AG04450 (cell line): ENCODE measurements at regions not wholly inside any gene's neighbourhood (a gene's known extent, or its start where the extent isn't known, plus 50 kb on each side); places are given as distances from the start of the nearest gene placed in this dataset.

ENCODE experiments used
- CTCF ChIA-PET: fragments of 300-600, 350-600 bp; formaldehyde crosslinking; extraction: SDS; loops from one replicate; lab custom pipeline; 2022; ENCODE audit warnings: antibody characterized with exemption, inconsistent platforms; lab: Charles Lee
- POLR2A ChIA-PET: fragments of 350-600 bp; formaldehyde crosslinking; extraction: SDS; loops from one replicate; lab custom pipeline; 2021; ENCODE audit warnings: antibody characterized with exemption, inconsistent platforms; lab: Yijun Ruan, JAX
- DNase-seq: peaks from one replicate; pipeline ENCODE4 v3.0.0-alpha.2; 2011; ENCODE audit warnings: low read depth, low spot score
- H3K27ac ChIP-seq: one replicate; pipeline ENCODE4 v1.5.1; 2012; ENCODE audit warnings: low read depth, low read length, control low read depth
- H3K27me3 ChIP-seq: one replicate; pipeline ENCODE4 v1.6.0; 2012; ENCODE audit warnings: low read length; ENCODE audit not compliant: control insufficient read depth, insufficient read depth
- H3K4me3 ChIP-seq: 2 replicates; pipeline ENCODE4 v1.5.1; 2011; ENCODE audit warnings: mild to moderate bottlenecking, low read depth, low read length, control low read depth
- H3K9me3 ChIP-seq: 2 replicates; pipeline ENCODE4 v1.5.1; 2012; ENCODE audit warnings: low read length; ENCODE audit not compliant: control insufficient read depth, insufficient read depth
- TF ChIP-seq, protein P1 (sequence below): IDR thresholded peaks from 2 replicates; pipeline ENCODE4 v1.5.1; 2011; ENCODE audit warnings: low read depth, low read length, control low read depth, inconsistent platforms

DNA sequence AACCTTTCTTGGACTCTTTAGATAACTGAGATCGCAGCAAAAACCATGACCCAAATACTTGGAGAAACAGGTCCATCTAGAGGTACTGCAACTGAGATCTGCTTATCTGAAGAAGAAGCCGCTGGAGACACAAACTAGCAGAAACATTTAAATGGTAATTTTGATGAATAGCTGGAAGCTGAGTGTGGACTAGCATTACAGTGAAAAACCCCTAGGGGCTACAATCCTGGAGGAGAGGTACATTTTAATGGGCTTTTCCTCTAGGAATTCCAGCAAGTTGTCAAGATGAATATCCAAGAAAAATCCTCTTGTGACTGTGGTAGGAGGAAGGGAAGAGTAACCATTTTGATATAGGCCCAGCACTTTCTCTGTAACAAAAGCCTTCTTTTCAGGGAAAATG lies 592.5 kb upstream of the GRIA3 start:
- POLR2A ChIA-PET: no interaction called here
- Histone ChIP-seq H3K9me3 (no peaks in the 10 kb centered on the region), H3K27me3 (no peaks in the 10 kb centered on the region), H3K4me3 (no peak overlapping the region), H3K27ac (no peak overlapping the region)
- TF ChIP-seq, protein P1, sequence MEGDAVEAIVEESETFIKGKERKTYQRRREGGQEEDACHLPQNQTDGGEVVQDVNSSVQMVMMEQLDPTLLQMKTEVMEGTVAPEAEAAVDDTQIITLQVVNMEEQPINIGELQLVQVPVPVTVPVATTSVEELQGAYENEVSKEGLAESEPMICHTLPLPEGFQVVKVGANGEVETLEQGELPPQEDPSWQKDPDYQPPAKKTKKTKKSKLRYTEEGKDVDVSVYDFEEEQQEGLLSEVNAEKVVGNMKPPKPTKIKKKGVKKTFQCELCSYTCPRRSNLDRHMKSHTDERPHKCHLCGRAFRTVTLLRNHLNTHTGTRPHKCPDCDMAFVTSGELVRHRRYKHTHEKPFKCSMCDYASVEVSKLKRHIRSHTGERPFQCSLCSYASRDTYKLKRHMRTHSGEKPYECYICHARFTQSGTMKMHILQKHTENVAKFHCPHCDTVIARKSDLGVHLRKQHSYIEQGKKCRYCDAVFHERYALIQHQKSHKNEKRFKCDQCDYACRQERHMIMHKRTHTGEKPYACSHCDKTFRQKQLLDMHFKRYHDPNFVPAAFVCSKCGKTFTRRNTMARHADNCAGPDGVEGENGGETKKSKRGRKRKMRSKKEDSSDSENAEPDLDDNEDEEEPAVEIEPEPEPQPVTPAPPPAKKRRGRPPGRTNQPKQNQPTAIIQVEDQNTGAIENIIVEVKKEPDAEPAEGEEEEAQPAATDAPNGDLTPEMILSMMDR: no peak
- CTCF ChIA-PET: no interaction called here
- DNase-seq: no peak

DNA sequence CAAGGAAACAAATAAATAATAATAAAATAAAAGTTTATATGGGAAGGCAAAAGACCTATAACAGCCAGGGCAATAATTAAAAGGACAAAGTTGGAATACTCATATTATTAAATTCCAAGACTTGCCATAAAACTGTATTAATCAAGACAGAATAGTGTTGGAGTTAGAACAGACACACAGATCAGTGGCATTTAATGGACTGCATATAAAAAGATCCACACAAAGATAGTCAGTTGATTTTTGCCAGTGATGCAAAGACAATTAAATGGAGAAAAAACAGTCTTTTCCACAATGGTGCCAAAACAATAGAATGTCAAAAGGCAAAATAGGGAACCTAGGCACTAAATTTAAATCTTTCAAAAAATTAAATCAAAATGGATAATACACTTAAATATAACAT lies 587.1 kb upstream of the GRIA3 start:
- H3K4me3 ChIP-seq: no peak overlapping the region
- no peak for DNase-seq
- CTCF ChIA-PET: interaction anchor here (0.6 kb wide), 1 partner anchor 14 kb away, joined by 3 read pairs; no protein-coding TSS in a partner anchor
- no peaks in the 10 kb centered on the region for H3K27me3 ChIP-seq
- POLR2A ChIA-PET: no interaction called here
- H3K9me3 ChIP-seq: no peaks in the 10 kb centered on the region
- TF ChIP-seq, protein P1: no peak
- H3K27ac ChIP-seq: no peak overlapping the region

DNA sequence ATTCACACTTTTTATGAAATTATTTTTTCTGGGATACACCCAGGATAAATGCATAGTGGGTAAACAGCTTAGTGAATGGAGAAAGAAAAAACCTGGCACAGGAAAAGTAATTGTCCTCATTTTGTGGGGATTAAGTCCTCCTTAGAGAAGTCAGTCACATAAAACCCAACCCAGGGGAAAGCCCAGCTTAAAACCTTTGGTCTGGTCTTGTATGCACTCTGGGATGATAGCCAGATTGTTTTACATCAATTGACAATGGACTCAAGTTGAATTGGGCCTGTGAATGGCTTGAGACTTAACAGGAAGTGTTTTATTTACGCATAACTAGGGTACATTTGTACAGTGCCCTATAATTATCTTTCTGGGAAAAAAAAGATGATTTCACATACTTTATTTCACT lies 561.3 kb upstream of the GRIA3 start:
- TF ChIP-seq, protein P1: no peak
- no peak for DNase-seq

DNA sequence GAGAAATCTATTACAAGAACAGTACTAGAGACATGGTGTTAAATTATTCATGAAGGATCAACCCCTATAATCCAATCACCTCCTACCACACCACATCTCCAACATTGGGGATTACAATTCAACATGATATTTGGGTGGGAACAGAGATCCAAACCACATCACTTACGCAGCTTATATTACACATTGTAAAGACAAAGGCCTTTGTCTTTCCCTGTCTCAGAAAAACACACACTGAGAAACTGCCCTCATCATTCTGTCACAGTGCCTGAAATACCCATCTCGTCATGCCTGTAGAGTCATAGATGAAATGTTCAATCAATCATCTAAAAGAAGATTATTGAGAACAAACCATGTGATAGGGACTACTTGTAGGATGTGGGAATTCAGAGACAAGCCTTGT lies 558.8 kb upstream of the GRIA3 start:
- Histone ChIP-seq H3K27ac (no peak overlapping the region), H3K27me3 (no peaks in the 10 kb centered on the region), H3K9me3 (no peaks in the 10 kb centered on the region), H3K4me3 (no peak overlapping the region)
- DNase-seq: no peak
- ChIA-PET CTCF (no interaction called here), POLR2A (no interaction called here)
- TF ChIP-seq, protein P1: no peak

More for the DNA sequence above, 561.3 kb upstream of the GRIA3 start:
- H3K27me3 ChIP-seq: no peaks in the 10 kb centered on the region
- ChIA-PET CTCF (no interaction called here), POLR2A (no interaction called here)
- H3K27ac ChIP-seq: no peak overlapping the region
- no peaks in the 10 kb centered on the region for H3K9me3 ChIP-seq
- no peak overlapping the region for H3K4me3 ChIP-seq

DNA sequence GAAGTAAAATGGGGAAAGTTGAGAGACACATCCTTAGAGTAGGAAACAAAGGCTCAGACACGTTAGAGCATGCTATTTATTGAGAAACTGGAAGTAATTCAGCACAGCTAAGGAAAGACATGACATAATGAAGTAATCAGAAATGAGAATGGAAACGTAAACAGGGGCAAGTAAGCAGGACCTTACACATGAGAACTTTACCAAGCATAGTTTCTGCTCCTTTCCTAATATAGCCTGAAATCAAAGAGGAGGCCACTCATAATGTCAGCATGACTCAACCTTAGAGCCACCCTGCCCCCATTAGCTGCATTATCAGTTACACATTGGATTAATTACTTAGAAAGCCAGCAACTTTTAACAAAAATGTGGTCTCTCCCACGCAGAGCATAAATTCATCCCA lies 558.3 kb upstream of the GRIA3 start:
- TF ChIP-seq, protein P1: no peak
- Histone ChIP-seq H3K27ac (no peak overlapping the region), H3K27me3 (no peaks in the 10 kb centered on the region), H3K4me3 (no peak overlapping the region), H3K9me3 (no peaks in the 10 kb centered on the region)
- POLR2A ChIA-PET: no interaction called here
- no peak for DNase-seq
- CTCF ChIA-PET: no interaction called here
